DOHH2 (cell line): ENCODE measurements at regions not wholly inside any gene's neighbourhood (a gene's known extent, or its start where the extent isn't known, plus 50 kb on each side); places are given as distances from the start of the nearest gene placed in this dataset.

Experiments used
- EZH2phosphoT487 ChIP-seq: fragments of 200-600 bp; sonication (generic); IDR thresholded peaks from 2 replicates; pipeline ENCODE4 v1.6.1; 2017; ENCODE audit warnings: borderline replicate concordance, mild to moderate bottlenecking, antibody characterized with exemption, low read length, moderate library complexity, mixed read lengths
- TF ChIP-seq, protein P1 (sequence below): fragments of 200-600 bp; sonication (generic); IDR thresholded peaks from one replicate; pipeline ENCODE4 v1.5.1; 2014; ENCODE audit warnings: antibody characterized with exemption, mild to moderate bottlenecking, low read depth, low read length; ENCODE audit not compliant: poor library complexity, severe bottlenecking

DNA sequence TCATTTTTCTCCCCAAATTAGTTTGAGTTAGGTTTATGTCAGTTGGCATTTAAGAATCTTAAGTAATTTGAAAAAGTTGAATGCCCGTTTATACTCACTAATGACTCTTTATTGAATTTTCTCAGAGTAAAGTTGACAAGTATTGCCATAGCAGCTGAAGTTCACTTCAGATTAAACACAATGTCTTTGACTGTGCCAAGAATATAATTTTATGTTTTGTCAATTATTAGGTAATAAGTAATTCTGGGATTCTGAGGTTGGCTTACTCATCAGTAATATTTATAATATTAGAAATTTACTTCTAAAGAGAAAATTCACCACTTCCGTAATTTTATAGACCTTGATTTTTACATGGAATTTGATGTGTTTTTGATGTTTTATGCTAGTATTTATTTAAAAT, 369.3 kb upstream of the TMPRSS15 start:
- TF ChIP-seq, protein P1, sequence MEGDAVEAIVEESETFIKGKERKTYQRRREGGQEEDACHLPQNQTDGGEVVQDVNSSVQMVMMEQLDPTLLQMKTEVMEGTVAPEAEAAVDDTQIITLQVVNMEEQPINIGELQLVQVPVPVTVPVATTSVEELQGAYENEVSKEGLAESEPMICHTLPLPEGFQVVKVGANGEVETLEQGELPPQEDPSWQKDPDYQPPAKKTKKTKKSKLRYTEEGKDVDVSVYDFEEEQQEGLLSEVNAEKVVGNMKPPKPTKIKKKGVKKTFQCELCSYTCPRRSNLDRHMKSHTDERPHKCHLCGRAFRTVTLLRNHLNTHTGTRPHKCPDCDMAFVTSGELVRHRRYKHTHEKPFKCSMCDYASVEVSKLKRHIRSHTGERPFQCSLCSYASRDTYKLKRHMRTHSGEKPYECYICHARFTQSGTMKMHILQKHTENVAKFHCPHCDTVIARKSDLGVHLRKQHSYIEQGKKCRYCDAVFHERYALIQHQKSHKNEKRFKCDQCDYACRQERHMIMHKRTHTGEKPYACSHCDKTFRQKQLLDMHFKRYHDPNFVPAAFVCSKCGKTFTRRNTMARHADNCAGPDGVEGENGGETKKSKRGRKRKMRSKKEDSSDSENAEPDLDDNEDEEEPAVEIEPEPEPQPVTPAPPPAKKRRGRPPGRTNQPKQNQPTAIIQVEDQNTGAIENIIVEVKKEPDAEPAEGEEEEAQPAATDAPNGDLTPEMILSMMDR: no peak
- TF ChIP-seq EZH2phosphoT487: no peak
